ENCODE measurements at regions not wholly inside any gene's neighbourhood (a gene's known extent, or its start where the extent isn't known, plus 50 kb on each side); places are given as distances from the start of the nearest gene placed in this dataset.

DNA sequence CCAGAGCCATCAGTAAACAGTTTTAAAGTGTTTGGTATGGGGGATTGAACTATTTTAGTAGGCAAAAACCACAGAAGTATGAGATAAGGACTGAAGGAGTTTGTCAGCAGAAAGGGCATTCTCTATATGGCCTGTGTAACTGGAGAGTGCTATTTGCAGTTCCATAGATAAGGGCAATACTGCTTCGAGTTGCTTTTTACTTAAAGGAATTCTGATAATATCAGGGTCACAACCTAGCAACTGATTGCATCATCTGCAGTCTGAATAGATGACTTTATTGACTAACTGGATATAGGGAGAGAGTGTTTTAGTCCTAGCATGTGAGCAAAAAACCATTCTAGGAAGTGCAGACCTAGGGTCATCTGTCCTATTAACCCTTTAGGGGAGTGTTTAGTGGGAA lies 645.2 kb upstream of the PTPRD start:
- TF ChIP-seq, protein P1, sequence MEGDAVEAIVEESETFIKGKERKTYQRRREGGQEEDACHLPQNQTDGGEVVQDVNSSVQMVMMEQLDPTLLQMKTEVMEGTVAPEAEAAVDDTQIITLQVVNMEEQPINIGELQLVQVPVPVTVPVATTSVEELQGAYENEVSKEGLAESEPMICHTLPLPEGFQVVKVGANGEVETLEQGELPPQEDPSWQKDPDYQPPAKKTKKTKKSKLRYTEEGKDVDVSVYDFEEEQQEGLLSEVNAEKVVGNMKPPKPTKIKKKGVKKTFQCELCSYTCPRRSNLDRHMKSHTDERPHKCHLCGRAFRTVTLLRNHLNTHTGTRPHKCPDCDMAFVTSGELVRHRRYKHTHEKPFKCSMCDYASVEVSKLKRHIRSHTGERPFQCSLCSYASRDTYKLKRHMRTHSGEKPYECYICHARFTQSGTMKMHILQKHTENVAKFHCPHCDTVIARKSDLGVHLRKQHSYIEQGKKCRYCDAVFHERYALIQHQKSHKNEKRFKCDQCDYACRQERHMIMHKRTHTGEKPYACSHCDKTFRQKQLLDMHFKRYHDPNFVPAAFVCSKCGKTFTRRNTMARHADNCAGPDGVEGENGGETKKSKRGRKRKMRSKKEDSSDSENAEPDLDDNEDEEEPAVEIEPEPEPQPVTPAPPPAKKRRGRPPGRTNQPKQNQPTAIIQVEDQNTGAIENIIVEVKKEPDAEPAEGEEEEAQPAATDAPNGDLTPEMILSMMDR (IDR thresholded peaks at IDR 0.05) = no peak
- TF ChIP-seq ZFX (IDR thresholded peaks at IDR 0.05; ENCODE audit: borderline replicate concordance) = no peak

Measured in 22Rv1 (cell line).